Endothelial cell of umbilical vein (primary cell): ENCODE measurements at regions not wholly inside any gene's neighbourhood (a gene's known extent, or its start where the extent isn't known, plus 50 kb on each side); places are given as distances from the start of the nearest gene placed in this dataset.

Experiments used
- BruUV-seq: library from RNA; stranded (reverse); fragments of 400-500 nt; replicated peaks from 2 replicates; lab custom pipeline; 2021; lab: Mats Ljungman, UMichigan
- CTCF ChIA-PET: fragments of 300-600, 350-600 bp; sonication (Branson Sonifier 250); formaldehyde crosslinking; loops from one replicate; lab custom pipeline; 2021; ENCODE audit warnings: antibody characterized with exemption, inconsistent platforms; lab: Charles Lee
- POLR2A ChIA-PET: fragments of 300-600, 350-600 bp; sonication (Branson Sonifier 250); formaldehyde crosslinking; loops from one replicate; lab custom pipeline; 2021; ENCODE audit warnings: antibody characterized with exemption, inconsistent platforms; lab: Charles Lee
- DNase-seq: peaks from one replicate; pipeline ENCODE4 v3.0.0-alpha.2; 2011; ENCODE audit warnings: low read depth, low spot score
- FAIRE-seq: peaks from 2 replicates; lab custom pipeline; 2011; peaks lifted over from hg19 to GRCh38; lab: Jason Lieb, UNC
- H2AFZ ChIP-seq: 2 replicates; pipeline ENCODE4 v1.6.0; 2012; ENCODE audit warnings: low read depth, low read length, control low read depth, inconsistent platforms
- H3K27ac ChIP-seq: 2 replicates; pipeline ENCODE4 v1.5.1; 2011; ENCODE audit warnings: low read depth, mild to moderate bottlenecking, control low read depth, low read length, moderate library complexity; ENCODE audit not compliant: insufficient read depth
- H3K27me3 ChIP-seq, 2 experiments: 2 replicates each; pipeline versions ENCODE4 v1.6.0 to v1.6.1; 2011; ENCODE audit warnings: low read length in 2 of 2, mixed read lengths in 1 of 2; ENCODE audit not compliant: control insufficient read depth in 2 of 2, insufficient read depth in 2 of 2
- H3K36me3 ChIP-seq, 2 experiments: 2 replicates in 1 of 2; 3 replicates in 1 of 2; pipeline ENCODE4 v1.5.1; 2011; ENCODE audit warnings: low read length in 2 of 2, mild to moderate bottlenecking in 1 of 2, moderate library complexity in 1 of 2; ENCODE audit not compliant: control insufficient read depth in 2 of 2, insufficient read depth in 2 of 2; ENCODE audit errors: extremely low read depth in 1 of 2
- H3K4me1 ChIP-seq: 3 replicates; pipeline ENCODE4 v1.5.1; 2011; ENCODE audit warnings: mild to moderate bottlenecking, low read length; ENCODE audit not compliant: control insufficient read depth, insufficient read depth; ENCODE audit errors: extremely low read depth
- H3K4me2 ChIP-seq: 2 replicates; pipeline ENCODE4 v1.6.1; 2011; ENCODE audit warnings: low read length, control low read depth, mixed read lengths; ENCODE audit not compliant: insufficient read depth
- H3K4me3 ChIP-seq, 3 experiments: fragments of 200-600 bp in 1 of 3; sonication (generic), shearing (Covaris generic) in 1 of 3; replicated peaks in 1 of 3; 2 replicates each; pipeline ENCODE4 v1.5.1; 2011 to 2016; ENCODE audit warnings: control low read depth in 3 of 3, low read length in 3 of 3, mild to moderate bottlenecking in 2 of 3, inconsistent platforms in 1 of 3, low read depth in 1 of 3, moderate library complexity in 1 of 3; ENCODE audit not compliant: insufficient read depth in 1 of 3
- H3K79me2 ChIP-seq: 2 replicates; pipeline ENCODE4 v1.6.0; 2012; ENCODE audit warnings: low read length, inconsistent platforms; ENCODE audit not compliant: control insufficient read depth, insufficient read depth
- H3K9ac ChIP-seq: replicated peaks from 2 replicates; pipeline ENCODE3; 2011; ENCODE audit warnings: low read length, control low read depth; ENCODE audit not compliant: insufficient read depth; ENCODE audit errors: extremely low read depth
- H3K9me1 ChIP-seq: replicated peaks from 3 replicates; pipeline ENCODE4 v1.6.0; 2011; ENCODE audit warnings: mild to moderate bottlenecking, low read length; ENCODE audit not compliant: control insufficient read depth, insufficient read depth; ENCODE audit errors: extremely low read depth
- H3K9me3 ChIP-seq: replicated peaks from 2 replicates; pipeline ENCODE4 v1.5.1; 2012; ENCODE audit warnings: low read length, inconsistent platforms; ENCODE audit not compliant: control insufficient read depth, insufficient read depth
- H4K20me1 ChIP-seq: replicated peaks from 2 replicates; pipeline ENCODE3; 2011; ENCODE audit warnings: mild to moderate bottlenecking, low read length; ENCODE audit not compliant: control insufficient read depth, insufficient read depth; ENCODE audit errors: extremely low read depth
- CTCF ChIP-seq, 2 donors: IDR thresholded peaks; 1 replicate in 1 of 2; 2 replicates in 1 of 2; pipeline ENCODE4 v1.5.1; 2011; ENCODE audit warnings: low read length in 2 of 2, mild to moderate bottlenecking in 2 of 2, moderate library complexity in 2 of 2, control low read depth in 1 of 2, inconsistent platforms in 1 of 2, low read depth in 1 of 2; ENCODE audit not compliant: insufficient read depth in 1 of 2; ENCODE audit errors: extremely low read depth in 1 of 2
- EZH2 ChIP-seq: IDR thresholded peaks from 2 replicates; pipeline ENCODE4 v1.6.1; 2012; ENCODE audit warnings: borderline replicate concordance, low read depth, mild to moderate bottlenecking, moderate library complexity, low read length, inconsistent platforms; ENCODE audit not compliant: severe bottlenecking
- FOS ChIP-seq: IDR thresholded peaks from 2 replicates; pipeline ENCODE4 v1.6.1; 2011; ENCODE audit warnings: mild to moderate bottlenecking, low read length, moderate library complexity, borderline replicate concordance; ENCODE audit not compliant: insufficient read depth
- GATA2 ChIP-seq: IDR thresholded peaks from 2 replicates; pipeline ENCODE4 v1.7.0; 2011; ENCODE audit warnings: low read depth, mild to moderate bottlenecking, moderate library complexity, mixed read lengths, low read length; ENCODE audit not compliant: insufficient read length, insufficient read depth
- JUN ChIP-seq: IDR thresholded peaks from 2 replicates; pipeline ENCODE4 v1.6.1; 2011; ENCODE audit warnings: borderline replicate concordance, low read depth; ENCODE audit not compliant: insufficient read length, insufficient read depth
- MAX ChIP-seq: IDR thresholded peaks from 2 replicates; pipeline ENCODE4 v1.6.1; 2011; ENCODE audit not compliant: insufficient read depth, insufficient read length
- MYC ChIP-seq: IDR thresholded peaks from one replicate; pipeline ENCODE4 v1.6.1; 2011; ENCODE audit warnings: mild to moderate bottlenecking, low read depth, low read length
- POLR2A ChIP-seq: IDR thresholded peaks from 2 replicates; pipeline ENCODE4 v1.6.1; 2012; ENCODE audit warnings: low read depth, mild to moderate bottlenecking, control low read depth, low read length
- POLR2AphosphoS5 ChIP-seq: IDR thresholded peaks from 2 replicates; pipeline ENCODE4 v1.6.1; 2012; ENCODE audit warnings: low read depth, mild to moderate bottlenecking, control low read depth, low read length, moderate library complexity; ENCODE audit not compliant: insufficient read depth
- dilution Hi-C: fragments of 300-500 bp; cut with MboI; formaldehyde crosslinking; loops from one replicate; pipeline ENCODE4 v1.15.0; 2019; ENCODE audit warnings: low sequenced_read_pairs; ENCODE audit not compliant: extremely low pct_ligation_motif_present
- intact Hi-C: fragments of 100-400 bp; cut with micrococcal nuclease; formaldehyde crosslinking; loops from one replicate; pipeline ENCODE4 v1.10.0; 2022

- Histone ChIP-seq H3K27ac (peak overlapping the region; percentile 67), H3K27me3 (no peaks in the 10 kb centered on the region), H2AFZ (no peak overlapping the region), H3K9me1 (no peaks in the 10 kb centered on the region), H3K9ac (peak overlapping the region; percentile 38), H4K20me1 (no peaks in the 10 kb centered on the region), H3K36me3 (no peaks in the 10 kb centered on the region), H3K9me3 (no peaks in the 10 kb centered on the region), H3K4me3 (no peak overlapping the region), H3K4me2 (peak overlapping the region; percentile 82), H3K79me2 (no peaks in the 10 kb centered on the region), H3K4me1 (peaks cover 30% of the 10 kb centered on the region)
- ChIA-PET CTCF (interaction anchor here (0.7 to 1.8 kb wide), 13 partner anchors 11 to 412 kb away, joined by 3 to 8 read pairs (median 3); no protein-coding TSS in a partner anchor), POLR2A (no interaction called here)
- dilution Hi-C loops (no loop called here), intact Hi-C loops (loop anchor here (1.0 to 2.0 kb wide), 3 partner anchors 22 to 60 kb away; partner anchors contain the start of gene TSC22D2)
- peak; percentile 86 for FAIRE-seq
- TF ChIP-seq EZH2 (no peak), MAX (no peak), CTCF (IDR thresholded peaks at IDR 0.05; ENCODE audit: extremely low read depth in 1 of 2, insufficient read depth in 1 of 2, low read depth in 1 of 2, low read length in 2 of 2) (no peak), JUN (peak; percentile 88), GATA2 (no peak), POLR2A (no peak), POLR2AphosphoS5 (peak; percentile 51), FOS (peak; percentile 95), MYC (no peak)
- TSS peak; percentile 45 for BruUV-seq
- peak; percentile 81 for DNase-seq
These were observed 59.6 kb upstream of the TSC22D2 start for GRCh38 chr3:150348500-150348899.
